GM23338 (cell line): ENCODE measurements at regions not wholly inside any gene's neighbourhood (a gene's known extent, or its start where the extent isn't known, plus 50 kb on each side); places are given as distances from the start of the nearest gene placed in this dataset.

Experiments
- ATAC-seq: fragments of 200-7000 bp; cut with Tn5 transposase; 3 replicates; pipeline ENCODE4 v1.9.1; 2020
- DNase-seq: peaks from one replicate; pipeline ENCODE4 v3.0.0-alpha.2; 2015; ENCODE audit warnings: low spot score
- H2AFZ ChIP-seq: fragments of 200-600 bp; sonication (generic); 2 replicates; pipeline ENCODE4 v1.8.0; 2016; ENCODE audit warnings: antibody characterized with exemption, mild to moderate bottlenecking, moderate library complexity
- H3F3A ChIP-seq: fragments of 200-600 bp; sonication (generic); replicated peaks from 2 replicates; pipeline ENCODE4 v1.8.0; 2017; ENCODE audit warnings: antibody characterized with exemption, mixed run types, low read depth
- H3K27ac ChIP-seq: fragments of 200-600 bp; sonication (generic); 2 replicates; pipeline ENCODE4 v1.6.1; 2016; ENCODE audit warnings: low read depth
- H3K27me3 ChIP-seq: fragments of 200-600 bp; sonication (generic); 2 replicates; pipeline ENCODE4 v1.8.0; 2016; ENCODE audit warnings: mild to moderate bottlenecking, mixed run types, moderate library complexity; ENCODE audit not compliant: insufficient read depth
- H3K36me3 ChIP-seq: fragments of 200-600 bp; sonication (generic); 2 replicates; pipeline ENCODE4 v1.8.0; 2016; ENCODE audit warnings: mild to moderate bottlenecking; ENCODE audit not compliant: insufficient read depth
- H3K4me1 ChIP-seq: fragments of 200-600 bp; sonication (generic); 2 replicates; pipeline ENCODE4 v1.8.0; 2016; ENCODE audit warnings: mild to moderate bottlenecking, moderate library complexity; ENCODE audit not compliant: insufficient read depth
- H3K4me2 ChIP-seq: fragments of 200-600 bp; sonication (generic); 2 replicates; pipeline ENCODE4 v1.7.1; 2017; ENCODE audit warnings: mixed run types
- H3K4me3 ChIP-seq: fragments of 200-600 bp; sonication (generic); 2 replicates; pipeline ENCODE4 v1.6.1; 2016; ENCODE audit warnings: mixed run types
- H3K79me2 ChIP-seq: fragments of 200-600 bp; sonication (generic); replicated peaks from 2 replicates; pipeline ENCODE4 v1.8.0; 2017; ENCODE audit warnings: mild to moderate bottlenecking; ENCODE audit not compliant: insufficient read depth
- H3K9me2 ChIP-seq: fragments of 200-600 bp; sonication (generic); 2 replicates; pipeline ENCODE4 v1.8.0; 2017; ENCODE audit not compliant: insufficient read depth
- H4K20me1 ChIP-seq: fragments of 200-600 bp; sonication (generic); replicated peaks from 2 replicates; pipeline ENCODE4 v1.8.0; 2017; ENCODE audit warnings: mild to moderate bottlenecking; ENCODE audit not compliant: insufficient read depth
- H3K27ac Mint-ChIP-seq: 2 replicates; pipeline ENCODE4 v1.8.0; 2020; ENCODE audit warnings: inconsistent platforms, mild to moderate bottlenecking, moderate library complexity, mixed read lengths
- H3K27me3 Mint-ChIP-seq: 3 replicates; pipeline ENCODE4 v1.8.0; 2022; ENCODE audit warnings: low read depth, mild to moderate bottlenecking, moderate library complexity, mixed read lengths, inconsistent platforms; ENCODE audit not compliant: insufficient read depth, poor library complexity
- H3K36me3 Mint-ChIP-seq: 3 replicates; pipeline ENCODE4 v1.8.0; 2021; ENCODE audit warnings: low read depth, mild to moderate bottlenecking, inconsistent platforms, moderate library complexity, mixed read lengths
- H3K4me1 Mint-ChIP-seq: 3 replicates; pipeline ENCODE4 v1.8.0; 2020; ENCODE audit warnings: mild to moderate bottlenecking, inconsistent platforms, mixed read lengths
- H3K4me3 Mint-ChIP-seq: 3 replicates; pipeline ENCODE4 v1.8.0; 2021; ENCODE audit warnings: moderate library complexity, mild to moderate bottlenecking, inconsistent platforms, mixed read lengths
- H3K9me3 Mint-ChIP-seq: 3 replicates; pipeline ENCODE4 v1.8.0; 2020; ENCODE audit warnings: moderate library complexity, mild to moderate bottlenecking, inconsistent platforms, mixed read lengths
- CREB1 ChIP-seq: fragments of 250-450 bp; sonication (Bioruptor Pico); IDR thresholded peaks from 2 replicates; pipeline ENCODE4 v1.5.0; 2020; ENCODE audit warnings: low read depth, mild to moderate bottlenecking, moderate library complexity
- CTCF ChIP-seq, 2 experiments: fragments of 200-600 bp in 1 of 2; sonication (generic) in 1 of 2; conservative IDR thresholded peaks; 2 replicates each; pipeline versions ENCODE4 v1.5.1 to v1.6.1; 2016 to 2017; ENCODE audit warnings: antibody characterized with exemption in 2 of 2, low read depth in 2 of 2, mild to moderate bottlenecking in 2 of 2, moderate library complexity in 1 of 2
- ETS1 ChIP-seq: IDR thresholded peaks from 2 replicates; pipeline ENCODE4 v1.6.1; 2016; ENCODE audit warnings: antibody characterized with exemption
- EZH2 ChIP-seq: fragments of 200-600 bp; sonication (generic); IDR thresholded peaks from one replicate; pipeline ENCODE4 v1.8.0; 2017; ENCODE audit warnings: antibody characterized with exemption, mild to moderate bottlenecking, low read depth; ENCODE audit not compliant: unreplicated experiment
- EZH2phosphoT487 ChIP-seq: fragments of 200-600 bp; sonication (generic); IDR thresholded peaks from one replicate; pipeline ENCODE4 v1.8.1; 2018; ENCODE audit warnings: antibody characterized with exemption; ENCODE audit not compliant: unreplicated experiment
- JUNB ChIP-seq: IDR thresholded peaks from one replicate; pipeline ENCODE4 v1.6.1; 2016; ENCODE audit warnings: antibody characterized with exemption; ENCODE audit not compliant: unreplicated experiment
- NANOG ChIP-seq: IDR thresholded peaks from 2 replicates; pipeline ENCODE4 v1.6.1; 2016; ENCODE audit warnings: antibody characterized with exemption, borderline replicate concordance
- POLR2AphosphoS5 ChIP-seq: IDR thresholded peaks from 2 replicates; pipeline ENCODE4 v1.6.1; 2016; ENCODE audit warnings: antibody characterized with exemption, low read depth
- REST ChIP-seq: IDR thresholded peaks from one replicate; pipeline ENCODE4 v1.6.1; 2018; ENCODE audit warnings: antibody characterized with exemption; ENCODE audit not compliant: unreplicated experiment
- STAT1 ChIP-seq: IDR thresholded peaks from one replicate; pipeline ENCODE4 v1.6.1; 2016; ENCODE audit warnings: antibody characterized with exemption; ENCODE audit not compliant: unreplicated experiment
- ZNF114 ChIP-seq: fragments of 250-450 bp; sonication (Bioruptor Pico); IDR thresholded peaks from 2 replicates; pipeline ENCODE4 v1.5.0; 2020; ENCODE audit warnings: mild to moderate bottlenecking, moderate library complexity
- ZNF331 ChIP-seq: fragments of 250-450 bp; sonication (Bioruptor Pico); IDR thresholded peaks from 2 replicates; pipeline ENCODE4 v1.5.0; 2020; ENCODE audit warnings: low read depth, mild to moderate bottlenecking, moderate library complexity
- ZNF462 ChIP-seq: fragments of 250-450 bp; sonication (Bioruptor Pico); IDR thresholded peaks from 2 replicates; pipeline ENCODE4 v1.5.0; 2020; ENCODE audit warnings: mild to moderate bottlenecking, moderate library complexity

GRCh38 chr16:63983401-63983800, 1138.5 kb downstream of the CDH11 start:
- Mint-ChIP-seq H3K4me3 (peak overlapping the region; percentile 49), H3K4me1 (peaks cover 38% of the 10 kb centered on the region), H3K27me3 (peaks cover 5% of the 10 kb centered on the region), H3K27ac (peak overlapping the region; percentile 61), H3K9me3 (peaks cover 3% of the 10 kb centered on the region; the same call in 2 of the 3 replicates), H3K36me3 (0 out of 3 replicates have a peak, but pooled peaks cover 2% of the 10 kb centered on the region)
- no peak for ATAC-seq
- TF ChIP-seq POLR2AphosphoS5 (no peak), ZNF331 (CRISPR knock-in tag) (no peak), CREB1 (CRISPR knock-in tag) (no peak), ZNF462 (CRISPR knock-in tag) (no peak), CTCF (conservative IDR thresholded peaks at IDR 0.05; ENCODE audit: low read depth in 2 of 2) (no peak), NANOG (no peak), REST (no peak), EZH2 (no peak), JUNB (no peak), EZH2phosphoT487 (no peak), ZNF114 (no peak), STAT1 (no peak), ETS1 (no peak)
- peak; percentile 86 for DNase-seq
- no peaks in the 10 kb centered on the region for H4K20me1 ChIP-seq
- peak overlapping the region; percentile 20 for H3K4me2 ChIP-seq
- H2AFZ ChIP-seq: no peak overlapping the region
- no peak overlapping the region for H3K27ac ChIP-seq
- H3K9me2 ChIP-seq: no peaks in the 10 kb centered on the region
- H3K4me1 ChIP-seq: peaks cover 30% of the 10 kb centered on the region
- no peaks in the 10 kb centered on the region for H3F3A ChIP-seq
- no peaks in the 10 kb centered on the region for H3K27me3 ChIP-seq
- no peaks in the 10 kb centered on the region for H3K36me3 ChIP-seq
- H3K4me3 ChIP-seq: 0 out of 2 replicates have a peak overlapping the region, but pooled peaks have one; percentile 1
- no peaks in the 10 kb centered on the region for H3K79me2 ChIP-seq
